ENCODE measurements at regions not wholly inside any gene's neighbourhood (a gene's known extent, or its start where the extent isn't known, plus 50 kb on each side); places are given as distances from the start of the nearest gene placed in this dataset.

DNA sequence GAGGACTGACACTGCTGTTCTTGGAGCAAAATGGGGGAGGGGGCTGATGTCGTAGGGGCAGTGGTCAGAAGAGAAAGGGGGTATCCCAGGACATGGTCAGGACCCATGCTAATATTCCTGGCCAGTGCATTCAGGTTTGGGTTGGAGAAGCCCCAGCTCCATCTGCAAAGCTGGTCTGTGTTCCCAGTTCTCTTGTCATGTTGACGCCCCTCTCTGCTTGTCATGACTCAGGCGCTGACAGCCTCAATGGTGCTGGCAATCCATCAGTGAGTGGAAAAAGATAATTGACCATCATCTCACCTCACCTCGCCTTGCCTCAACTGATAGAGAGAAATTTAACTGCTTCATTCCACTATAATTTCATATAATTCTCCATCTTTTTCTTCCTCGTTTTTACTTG, 283.1 kb upstream of the CADM1 start:
- H2AFZ ChIP-seq (ENCODE audit: low read length): no peak overlapping the region
- H3K9ac ChIP-seq (ENCODE audit: insufficient read depth, low read length): no peak overlapping the region
- H3K4me1 ChIP-seq (ENCODE audit: control insufficient read depth, extremely low read depth, insufficient read depth, low read length): no peaks in the 10 kb centered on the region

DNA sequence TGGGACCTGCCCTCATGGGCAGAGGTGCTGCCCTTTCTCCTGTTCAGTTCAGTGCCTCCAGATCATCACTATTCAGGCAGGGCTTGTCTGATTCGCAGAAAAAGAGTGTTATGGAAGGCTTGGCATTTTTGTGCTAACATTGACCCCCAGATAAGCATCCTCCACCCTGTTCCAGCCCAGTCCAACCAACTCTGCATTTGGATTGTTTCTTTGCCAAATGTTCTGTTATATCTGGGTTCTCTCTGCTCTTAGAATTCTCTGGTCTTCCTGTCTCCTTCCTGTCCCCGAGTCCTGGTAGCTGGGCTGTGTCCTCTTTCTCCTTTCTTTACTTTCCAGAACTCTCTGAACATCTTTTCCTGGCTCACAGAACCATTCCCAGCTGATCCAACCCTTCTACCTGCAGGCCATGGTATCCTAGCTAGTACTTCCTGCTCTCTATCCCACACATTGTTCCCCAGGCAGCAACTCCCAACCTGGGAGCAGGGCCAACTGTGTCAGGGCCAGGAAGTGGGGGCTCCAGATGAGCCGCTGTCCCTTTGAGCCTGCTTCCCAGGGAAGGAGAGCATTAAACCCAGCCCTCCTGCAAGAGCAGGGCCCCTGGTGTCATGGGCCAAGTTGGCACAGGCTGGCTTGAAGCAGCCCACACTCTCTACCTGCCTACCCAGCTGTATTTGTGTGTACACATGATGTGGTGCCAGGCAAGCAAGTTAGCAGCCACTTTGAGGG, 280.7 kb upstream of the CADM1 start:
- Histone ChIP-seq H4K20me1 (ENCODE audit: control insufficient read depth, extremely low read depth, insufficient read depth, low read length) (no peaks in the 10 kb centered on the region), H2AFZ (ENCODE audit: low read length) (no peak overlapping the region), H3K4me3 (replicated peaks in 1 of 4; ENCODE audit: control extremely low read depth in 1 of 4, insufficient read depth in 1 of 4, low read depth in 3 of 4, low read length in 4 of 4) (no peak overlapping the region), H3K79me2 (ENCODE audit: control insufficient read depth, insufficient read depth, low read length) (no peaks in the 10 kb centered on the region), H3K36me3 (ENCODE audit: control insufficient read depth, insufficient read depth, low read length) (no peaks in the 10 kb centered on the region), H3K4me1 (ENCODE audit: control insufficient read depth, extremely low read depth, insufficient read depth, low read length) (no peaks in the 10 kb centered on the region), H3K9ac (ENCODE audit: insufficient read depth, low read length) (no peak overlapping the region), H3K9me3 (ENCODE audit: control insufficient read depth, insufficient read depth, low read depth, low read length) (no peaks in the 10 kb centered on the region), H3K4me2 (ENCODE audit: extremely low read depth, insufficient read depth, low read length) (no peak overlapping the region), H3K27me3 (ENCODE audit: control insufficient read depth, insufficient read depth, low read length) (no peaks in the 10 kb centered on the region), H3K27ac (ENCODE audit: insufficient read depth, low read length) (no peak overlapping the region)
- DNase-seq (ENCODE audit: low read depth in 2 of 2): peak in 1 of 2 donors; percentile 14
- no peak for TF ChIP-seq EZH2 (IDR thresholded peaks at IDR 0.05; ENCODE audit: low read length, missing control alignments)
- TF ChIP-seq, protein P1, sequence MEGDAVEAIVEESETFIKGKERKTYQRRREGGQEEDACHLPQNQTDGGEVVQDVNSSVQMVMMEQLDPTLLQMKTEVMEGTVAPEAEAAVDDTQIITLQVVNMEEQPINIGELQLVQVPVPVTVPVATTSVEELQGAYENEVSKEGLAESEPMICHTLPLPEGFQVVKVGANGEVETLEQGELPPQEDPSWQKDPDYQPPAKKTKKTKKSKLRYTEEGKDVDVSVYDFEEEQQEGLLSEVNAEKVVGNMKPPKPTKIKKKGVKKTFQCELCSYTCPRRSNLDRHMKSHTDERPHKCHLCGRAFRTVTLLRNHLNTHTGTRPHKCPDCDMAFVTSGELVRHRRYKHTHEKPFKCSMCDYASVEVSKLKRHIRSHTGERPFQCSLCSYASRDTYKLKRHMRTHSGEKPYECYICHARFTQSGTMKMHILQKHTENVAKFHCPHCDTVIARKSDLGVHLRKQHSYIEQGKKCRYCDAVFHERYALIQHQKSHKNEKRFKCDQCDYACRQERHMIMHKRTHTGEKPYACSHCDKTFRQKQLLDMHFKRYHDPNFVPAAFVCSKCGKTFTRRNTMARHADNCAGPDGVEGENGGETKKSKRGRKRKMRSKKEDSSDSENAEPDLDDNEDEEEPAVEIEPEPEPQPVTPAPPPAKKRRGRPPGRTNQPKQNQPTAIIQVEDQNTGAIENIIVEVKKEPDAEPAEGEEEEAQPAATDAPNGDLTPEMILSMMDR (conservative IDR thresholded peaks at IDR 0.05 in 1 of 2, IDR thresholded peaks at IDR 0.05 in 1 of 2; ENCODE audit: low read depth in 1 of 2, low read length in 2 of 2): no peak

More for the DNA sequence above, 283.1 kb upstream of the CADM1 start:
- H3K36me3 ChIP-seq (ENCODE audit: control insufficient read depth, insufficient read depth, low read length): no peaks in the 10 kb centered on the region
- no peaks in the 10 kb centered on the region for H3K79me2 ChIP-seq (ENCODE audit: control insufficient read depth, insufficient read depth, low read length)
- no peaks in the 10 kb centered on the region for H3K27me3 ChIP-seq (ENCODE audit: control insufficient read depth, insufficient read depth, low read length)
- no peak overlapping the region for H3K4me3 ChIP-seq (replicated peaks in 1 of 4; ENCODE audit: control extremely low read depth in 1 of 4, insufficient read depth in 1 of 4, low read depth in 3 of 4, low read length in 4 of 4)
- DNase-seq (ENCODE audit: low read depth in 2 of 2): no peak
- H3K4me2 ChIP-seq (ENCODE audit: extremely low read depth, insufficient read depth, low read length): no peak overlapping the region
- no peaks in the 10 kb centered on the region for H3K9me3 ChIP-seq (ENCODE audit: control insufficient read depth, insufficient read depth, low read depth, low read length)
- H4K20me1 ChIP-seq (ENCODE audit: control insufficient read depth, extremely low read depth, insufficient read depth, low read length): no peaks in the 10 kb centered on the region
- no peak overlapping the region for H3K27ac ChIP-seq (ENCODE audit: insufficient read depth, low read length)
- TF ChIP-seq, protein P1 (conservative IDR thresholded peaks at IDR 0.05 in 1 of 2, IDR thresholded peaks at IDR 0.05 in 1 of 2; ENCODE audit: low read depth in 1 of 2, low read length in 2 of 2): no peak
- TF ChIP-seq EZH2 (IDR thresholded peaks at IDR 0.05; ENCODE audit: low read length, missing control alignments): no peak

DNA sequence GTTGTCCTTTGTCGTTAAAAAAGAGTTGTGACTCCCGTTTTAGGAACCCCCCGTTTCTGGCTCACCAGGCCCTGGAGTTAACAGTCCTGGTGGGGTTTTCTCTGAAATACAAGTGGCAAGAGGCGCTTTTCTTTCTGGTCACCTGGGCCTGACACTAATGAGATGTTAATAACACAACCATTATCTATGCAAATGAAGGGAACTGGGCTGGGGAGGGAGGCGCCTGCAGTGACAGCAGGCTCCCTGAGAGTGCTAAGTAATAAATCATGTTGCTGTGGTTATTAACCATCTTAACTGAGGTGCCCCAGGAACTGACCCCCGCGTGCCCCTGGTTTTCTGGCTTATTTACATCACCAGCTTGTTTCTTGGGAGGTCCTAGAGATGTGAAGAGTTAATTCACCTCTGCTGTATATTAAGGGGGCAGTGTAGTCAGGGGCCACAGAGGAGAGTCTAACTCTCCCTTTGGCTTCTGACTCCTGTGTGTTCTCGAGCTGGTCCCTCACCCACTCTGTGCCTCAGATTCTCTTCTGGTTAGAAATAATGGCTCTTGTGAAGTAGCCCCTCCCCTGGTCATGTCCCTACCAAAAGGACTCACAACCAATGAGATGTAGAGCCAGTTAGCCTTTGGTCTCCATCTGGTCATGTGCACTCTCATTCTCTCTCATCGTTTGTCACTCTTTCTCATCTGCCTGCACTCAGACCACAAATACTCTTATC, 276.6 kb upstream of the CADM1 start:
- Histone ChIP-seq H3K27me3 (ENCODE audit: control insufficient read depth, insufficient read depth, low read length) (no peaks in the 10 kb centered on the region), H3K4me2 (ENCODE audit: extremely low read depth, insufficient read depth, low read length) (no peak overlapping the region), H3K27ac (ENCODE audit: insufficient read depth, low read length) (no peak overlapping the region), H3K9me3 (ENCODE audit: control insufficient read depth, insufficient read depth, low read depth, low read length) (no peaks in the 10 kb centered on the region), H3K4me1 (ENCODE audit: control insufficient read depth, extremely low read depth, insufficient read depth, low read length) (no peaks in the 10 kb centered on the region), H2AFZ (ENCODE audit: low read length) (no peak overlapping the region), H3K79me2 (ENCODE audit: control insufficient read depth, insufficient read depth, low read length) (no peaks in the 10 kb centered on the region), H3K36me3 (ENCODE audit: control insufficient read depth, insufficient read depth, low read length) (no peaks in the 10 kb centered on the region), H4K20me1 (ENCODE audit: control insufficient read depth, extremely low read depth, insufficient read depth, low read length) (no peaks in the 10 kb centered on the region), H3K4me3 (replicated peaks in 1 of 4; ENCODE audit: control extremely low read depth in 1 of 4, insufficient read depth in 1 of 4, low read depth in 3 of 4, low read length in 4 of 4) (no peak overlapping the region), H3K9ac (ENCODE audit: insufficient read depth, low read length) (no peak overlapping the region)
- no peak for DNase-seq (ENCODE audit: low read depth in 2 of 2)
- no peak for TF ChIP-seq EZH2 (IDR thresholded peaks at IDR 0.05; ENCODE audit: low read length, missing control alignments)
- TF ChIP-seq, protein P1 (conservative IDR thresholded peaks at IDR 0.05 in 1 of 2, IDR thresholded peaks at IDR 0.05 in 1 of 2; ENCODE audit: low read depth in 1 of 2, low read length in 2 of 2): no peak
